ENCODE measurements at regions not wholly inside any gene's neighbourhood (a gene's known extent, or its start where the extent isn't known, plus 50 kb on each side); places are given as distances from the start of the nearest gene placed in this dataset.
A peak's percentile ranks its signal among the peaks of the same experiment; 100 is the strongest.

DNA sequence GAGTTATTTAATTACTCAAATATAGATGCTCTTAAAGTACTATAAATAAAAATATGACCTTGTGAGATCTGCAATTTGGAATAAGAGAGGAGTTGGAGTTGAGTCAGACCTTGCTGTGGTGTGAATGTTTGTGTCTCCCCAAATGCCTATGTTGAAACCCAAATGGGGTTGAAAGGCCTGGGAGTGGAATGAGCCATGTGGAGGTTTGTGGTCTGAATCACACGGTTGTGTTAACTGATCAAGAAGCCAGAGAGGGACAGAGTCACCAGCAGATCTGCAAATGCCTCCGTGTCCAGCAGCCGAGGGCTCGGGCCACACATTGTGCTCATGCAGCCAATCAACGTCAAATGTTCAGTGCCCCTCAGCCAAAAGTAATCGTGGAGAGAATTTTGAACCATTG, 404.4 kb downstream of the ICE1 start:
- DNase-seq = no peak

DNA sequence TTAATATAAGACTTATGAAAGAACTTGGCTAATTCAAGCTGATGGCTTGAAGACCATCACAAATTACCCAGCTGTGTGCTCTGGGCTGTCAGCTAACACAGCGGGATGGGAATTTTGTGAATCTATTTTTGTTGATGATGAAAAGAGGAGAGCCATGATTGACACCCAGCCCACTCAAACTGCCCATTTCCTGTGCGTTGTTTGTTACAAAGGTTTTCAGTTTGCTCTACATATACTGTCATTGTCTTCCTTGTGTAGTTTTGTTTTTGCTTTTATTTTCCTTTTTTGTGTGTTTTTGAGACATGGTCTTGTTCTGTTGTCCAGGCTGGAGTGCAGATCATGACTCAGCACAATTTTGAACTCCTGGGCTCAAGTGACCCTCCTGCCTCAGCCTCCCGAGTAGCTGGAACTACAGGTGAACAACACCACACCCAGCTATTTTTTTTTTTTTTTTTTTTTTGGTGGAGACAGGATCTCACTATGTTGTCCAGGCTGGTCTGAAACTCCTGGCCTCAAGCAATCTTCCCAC, 400.3 kb downstream of the ICE1 start:
- DNase-seq = no peak

DNA sequence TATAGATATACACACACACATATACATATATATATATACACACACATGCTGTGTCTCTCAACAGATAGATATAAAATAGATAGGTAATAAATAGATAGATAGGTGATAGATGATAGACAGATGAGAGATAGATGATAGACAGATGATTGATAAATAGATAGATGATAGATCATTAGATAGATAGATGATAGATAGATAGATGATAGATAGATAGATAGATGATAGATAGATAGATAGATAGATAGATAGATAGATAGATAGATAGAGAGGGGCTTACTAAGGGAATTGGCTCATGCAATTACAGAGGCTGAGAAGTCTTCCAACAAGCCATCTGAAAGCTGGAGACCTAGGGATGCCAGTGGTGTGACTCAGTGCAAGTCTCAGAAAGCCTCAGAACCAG, 394.5 kb downstream of the ICE1 start:
- no peak for DNase-seq

- no peak for DNase-seq
Observed at GRCh38 chr5:5813441-5813840, 391.0 kb downstream of the ICE1 start.

GRCh38 chr5:5810461-5810860, 388.0 kb downstream of the ICE1 start:
- DNase-seq = no peak

DNA sequence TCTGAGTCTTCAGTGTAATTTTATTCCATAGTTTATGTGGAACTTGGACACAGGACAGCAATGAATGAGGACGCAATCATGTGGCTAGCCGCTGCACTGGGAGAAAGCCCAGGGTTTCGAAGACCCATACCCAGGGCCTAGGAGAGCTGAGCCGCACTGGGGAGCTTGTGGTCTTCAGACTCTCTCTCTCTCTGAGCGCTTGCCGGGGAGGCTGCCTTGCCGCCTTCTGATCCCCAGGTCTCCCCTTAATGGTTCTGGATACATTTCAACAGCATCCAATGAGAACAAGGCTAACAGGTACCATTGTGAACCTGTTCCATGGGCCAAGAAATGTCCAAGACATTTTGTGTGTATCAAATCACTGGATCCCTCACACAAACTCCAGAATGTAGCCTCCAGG, 383.4 kb downstream of the ICE1 start:
- DNase-seq = no peak

DNA sequence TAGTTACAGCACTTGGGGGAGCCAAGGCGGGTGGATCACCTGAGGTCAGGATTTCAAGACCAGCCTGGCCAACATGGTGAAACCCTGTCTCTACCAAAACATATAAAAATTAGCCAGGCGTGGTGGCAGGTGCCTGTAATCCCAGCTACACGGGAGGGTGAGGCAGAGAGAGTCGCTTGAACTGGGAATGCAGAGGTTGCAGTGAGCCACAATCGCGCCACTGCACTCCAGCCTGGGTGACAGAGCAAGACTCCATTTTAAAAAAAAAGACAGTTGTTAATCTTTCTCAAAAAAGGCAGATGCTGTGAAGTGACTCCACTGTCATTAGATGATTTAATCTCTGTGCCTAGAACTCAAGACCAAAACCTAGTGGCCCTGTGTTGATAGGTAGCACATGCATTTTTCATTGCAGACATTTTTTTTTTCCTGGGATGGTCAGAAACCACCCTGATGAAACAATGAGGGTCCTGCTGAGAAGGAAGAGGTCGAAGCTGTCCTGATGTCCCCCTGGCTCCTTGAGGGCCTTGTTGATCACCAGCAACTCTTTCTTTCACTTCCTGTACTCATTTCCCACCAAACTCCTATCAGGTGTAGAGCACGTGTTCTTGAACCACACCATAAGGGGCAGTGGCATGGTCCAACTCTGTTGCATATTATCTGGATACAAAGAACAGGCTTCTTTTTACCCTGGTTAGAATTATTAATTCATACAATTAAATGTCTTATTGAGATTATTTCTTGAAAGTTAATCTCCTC, 382.2 kb downstream of the ICE1 start:
- DNase-seq = no peak

GRCh38 chr5:5800801-5801761, 378.6 kb downstream of the ICE1 start:
- DNase-seq = no peak

- DNase-seq = peak; percentile 83
Observed at GRCh38 chr5:5799826-5800225, 377.3 kb downstream of the ICE1 start.

GRCh38 chr5:5799229-5799628, 376.8 kb downstream of the ICE1 start:
- no peak for DNase-seq

- DNase-seq = no peak
Observed at GRCh38 chr5:5798462-5798861, 376.0 kb downstream of the ICE1 start.

GRCh38 chr5:5798041-5798440, 375.6 kb downstream of the ICE1 start:
- DNase-seq = no peak

- DNase-seq = no peak
Observed at GRCh38 chr5:5795074-5795771, 372.7 kb downstream of the ICE1 start.

DNA sequence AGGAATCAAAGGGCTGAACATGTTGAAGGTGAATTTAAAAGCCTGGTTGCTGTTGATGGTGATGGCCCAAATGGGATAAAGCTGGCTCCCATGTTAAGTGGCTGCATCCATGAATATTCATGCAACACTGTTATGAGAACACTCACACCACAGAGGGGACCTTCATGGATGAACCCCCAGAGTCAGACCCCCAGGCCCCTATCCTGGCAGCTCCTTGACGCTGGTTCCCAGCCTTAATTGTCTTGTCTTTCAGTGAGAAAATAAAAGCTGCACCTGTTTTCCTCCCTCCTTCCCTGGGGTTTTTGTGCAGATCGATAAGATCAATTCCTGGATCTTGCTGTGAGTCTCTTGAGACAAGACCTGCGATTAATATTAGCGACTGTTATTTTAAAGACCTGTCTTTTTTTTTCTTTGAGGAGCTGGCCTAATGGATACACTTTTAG, 371.7 kb downstream of the ICE1 start:
- no peak for DNase-seq

GRCh38 chr5:5793242-5794117, 371.0 kb downstream of the ICE1 start:
- no peak for DNase-seq

DNA sequence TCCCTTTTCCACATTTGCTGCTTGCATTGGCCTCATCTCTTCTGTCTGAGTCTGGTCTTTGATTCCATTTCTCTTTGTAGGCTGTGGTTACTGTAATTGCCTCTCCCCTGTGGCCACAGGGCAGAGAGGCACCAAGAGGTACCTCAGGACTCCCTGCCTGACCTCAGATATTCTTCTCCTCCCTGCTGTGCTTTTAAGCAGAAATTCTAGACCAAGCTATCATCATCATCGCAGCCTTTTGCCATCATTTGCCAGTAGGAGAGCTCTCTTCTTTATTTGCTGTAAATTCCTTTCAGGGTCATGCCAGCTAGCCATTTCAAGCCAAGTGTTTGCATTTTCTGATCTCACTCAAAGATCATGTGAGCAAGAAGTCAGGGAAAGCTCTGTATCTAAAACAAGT, 369.6 kb downstream of the ICE1 start:
- no peak for DNase-seq

GRCh38 chr5:5788793-5789192, 366.3 kb downstream of the ICE1 start:
- no peak for DNase-seq

DNA sequence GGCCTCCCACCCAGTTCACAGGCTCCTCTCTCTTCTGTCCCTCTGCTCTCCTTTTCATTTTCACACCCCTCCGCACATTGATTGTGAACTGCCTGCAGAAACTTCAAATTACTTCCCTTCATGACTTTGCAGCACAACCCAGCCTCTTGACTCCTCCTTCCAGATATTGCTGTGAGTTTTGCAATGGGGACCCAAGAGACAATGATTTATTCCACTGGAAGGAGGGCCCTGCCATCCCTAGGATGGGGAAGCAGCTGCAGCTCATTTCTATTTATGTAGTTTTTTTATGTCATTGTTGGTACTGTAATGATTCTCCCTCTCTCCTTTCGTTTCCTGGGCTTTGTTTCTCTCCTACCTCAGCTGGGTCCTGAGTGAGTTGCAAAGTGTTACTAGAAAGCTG, 364.9 kb downstream of the ICE1 start:
- no peak for DNase-seq

DNA sequence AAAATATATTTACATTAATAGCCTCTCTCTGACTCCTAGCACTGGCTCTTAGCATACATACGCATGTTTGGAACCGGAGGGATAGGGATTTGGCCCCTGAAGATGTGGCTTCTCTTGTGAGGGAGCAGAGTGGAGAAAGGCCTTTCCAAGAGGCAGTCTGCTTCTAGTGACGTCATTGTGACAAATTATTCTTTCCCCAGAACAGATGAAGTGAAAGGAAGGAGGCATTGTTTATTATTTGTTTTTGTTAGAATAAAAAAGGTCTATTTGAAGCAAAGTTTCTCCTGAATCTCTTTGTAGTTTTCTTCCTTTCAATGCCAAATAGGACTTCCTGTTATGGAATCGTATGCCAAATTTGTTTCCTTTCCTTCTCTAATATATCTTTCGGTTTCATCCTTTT, 361.6 kb downstream of the ICE1 start:
- DNase-seq = no peak

GRCh38 chr5:5783021-5783420, 360.5 kb downstream of the ICE1 start:
- DNase-seq = no peak

- no peak for DNase-seq
Observed at GRCh38 chr5:5782402-5782801, 359.9 kb downstream of the ICE1 start.

DNA sequence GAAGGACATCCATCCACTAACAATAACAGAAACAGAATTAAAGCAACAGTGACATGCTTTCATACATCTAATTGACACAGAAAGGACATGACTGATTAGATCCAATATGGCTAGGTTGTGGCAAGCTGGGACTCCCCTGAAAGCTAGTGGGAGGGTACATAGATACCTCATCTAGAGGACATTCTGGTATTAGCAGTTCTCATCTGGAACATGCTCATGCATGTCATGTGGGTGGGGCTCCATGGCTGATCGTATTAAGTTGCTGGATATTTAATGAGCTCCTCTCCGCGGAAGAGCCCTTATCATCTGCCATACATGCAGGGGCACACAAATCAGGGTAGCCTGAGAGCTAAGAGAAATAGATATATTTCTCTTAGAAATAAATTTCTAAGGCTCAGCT, 358.9 kb downstream of the ICE1 start:
- peak; percentile 15 for DNase-seq

Measured in NCI-H526 treated with DMSO at 0.1 percent for 48 hours (cell line).